ENCODE measurements at regions not wholly inside any gene's neighbourhood (a gene's known extent, or its start where the extent isn't known, plus 50 kb on each side); places are given as distances from the start of the nearest gene placed in this dataset.

- no peak overlapping the region for H3K27ac ChIP-seq
- H3K4me3 ChIP-seq: no peak overlapping the region
- peaks cover 0 to 16% (median 2%) of the 10 kb centered on the region in 11 donors for H3K9me3 ChIP-seq
- 96 to 100% methylated on average over 2 of the region's 2 CpGs for WGBS, 2 donors
- intact Hi-C loops (cut with DNase I): loop anchor here in 5 of 10 donors (10.0 kb wide), 5 partner anchors 209 to 411 kb away; partner anchors contain the start of gene STAT4 (in 1 of the 5)
- H3K36me3 ChIP-seq: no peaks in the 10 kb centered on the region
- H3K27me3 ChIP-seq: peaks cover 0 to 3% (median 0%) of the 10 kb centered on the region in 7 donors
- peaks cover 0 to 20% (median 11%) of the 10 kb centered on the region in 9 donors for H3K4me1 ChIP-seq
- DNase-seq (no peak), ATAC-seq (no peak)
- TF ChIP-seq, protein P1, sequence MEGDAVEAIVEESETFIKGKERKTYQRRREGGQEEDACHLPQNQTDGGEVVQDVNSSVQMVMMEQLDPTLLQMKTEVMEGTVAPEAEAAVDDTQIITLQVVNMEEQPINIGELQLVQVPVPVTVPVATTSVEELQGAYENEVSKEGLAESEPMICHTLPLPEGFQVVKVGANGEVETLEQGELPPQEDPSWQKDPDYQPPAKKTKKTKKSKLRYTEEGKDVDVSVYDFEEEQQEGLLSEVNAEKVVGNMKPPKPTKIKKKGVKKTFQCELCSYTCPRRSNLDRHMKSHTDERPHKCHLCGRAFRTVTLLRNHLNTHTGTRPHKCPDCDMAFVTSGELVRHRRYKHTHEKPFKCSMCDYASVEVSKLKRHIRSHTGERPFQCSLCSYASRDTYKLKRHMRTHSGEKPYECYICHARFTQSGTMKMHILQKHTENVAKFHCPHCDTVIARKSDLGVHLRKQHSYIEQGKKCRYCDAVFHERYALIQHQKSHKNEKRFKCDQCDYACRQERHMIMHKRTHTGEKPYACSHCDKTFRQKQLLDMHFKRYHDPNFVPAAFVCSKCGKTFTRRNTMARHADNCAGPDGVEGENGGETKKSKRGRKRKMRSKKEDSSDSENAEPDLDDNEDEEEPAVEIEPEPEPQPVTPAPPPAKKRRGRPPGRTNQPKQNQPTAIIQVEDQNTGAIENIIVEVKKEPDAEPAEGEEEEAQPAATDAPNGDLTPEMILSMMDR (IDR thresholded peaks at IDR 0.05): no peak
Observed at GRCh38 chr2:190785334-190785733, 95.3 kb upstream of the GLS start.

GRCh38 chr2:190786404-190787166 is 94.0 kb upstream of the GLS start:
- Histone ChIP-seq H3K27ac (no peak overlapping the region), H3K4me1 (peaks cover 0 to 31% (median 19%) of the 10 kb centered on the region in 9 donors), H3K27me3 (no peaks in the 10 kb centered on the region), H3K36me3 (no peaks in the 10 kb centered on the region), H3K9me3 (peaks cover 0 to 16% (median 2%) of the 10 kb centered on the region in 11 donors), H3K4me3 (no peak overlapping the region)
- TF ChIP-seq, protein P1 (IDR thresholded peaks at IDR 0.05): no peak
- DNase-seq (no peak), ATAC-seq (peak in 1 of 8 donors; percentile 59)
- intact Hi-C loops (cut with DNase I): loop anchor here in 5 of 10 donors (10.0 kb wide), 5 partner anchors 208 to 412 kb away; partner anchors contain the start of gene STAT4 (in 1 of the 5)
- 27 to 34% methylated on average over 4 of the region's 4 CpGs for WGBS, 2 donors

- no peaks in the 10 kb centered on the region for H3K27me3 ChIP-seq
- H3K27ac ChIP-seq: no peak overlapping the region
- no peak overlapping the region for H3K4me3 ChIP-seq
- no peak for ATAC-seq
- peaks cover 0 to 16% (median 2%) of the 10 kb centered on the region in 11 donors for H3K9me3 ChIP-seq
- H3K4me1 ChIP-seq: peaks cover 0 to 39% (median 24%) of the 10 kb centered on the region in 9 donors
- H3K36me3 ChIP-seq: no peaks in the 10 kb centered on the region
- TF ChIP-seq, protein P1 (IDR thresholded peaks at IDR 0.05): no peak
- intact Hi-C loops (cut with DNase I): loop anchor here in 5 of 10 donors (10.0 kb wide), 5 partner anchors 207 to 413 kb away; partner anchors contain the start of gene STAT4 (in 1 of the 5)
- no peak for DNase-seq
- WGBS, 2 donors: 63 to 84% methylated on average over 3 of the region's 3 CpGs
Observed at GRCh38 chr2:190787743-190788235, 92.8 kb upstream of the GLS start.

DNA sequence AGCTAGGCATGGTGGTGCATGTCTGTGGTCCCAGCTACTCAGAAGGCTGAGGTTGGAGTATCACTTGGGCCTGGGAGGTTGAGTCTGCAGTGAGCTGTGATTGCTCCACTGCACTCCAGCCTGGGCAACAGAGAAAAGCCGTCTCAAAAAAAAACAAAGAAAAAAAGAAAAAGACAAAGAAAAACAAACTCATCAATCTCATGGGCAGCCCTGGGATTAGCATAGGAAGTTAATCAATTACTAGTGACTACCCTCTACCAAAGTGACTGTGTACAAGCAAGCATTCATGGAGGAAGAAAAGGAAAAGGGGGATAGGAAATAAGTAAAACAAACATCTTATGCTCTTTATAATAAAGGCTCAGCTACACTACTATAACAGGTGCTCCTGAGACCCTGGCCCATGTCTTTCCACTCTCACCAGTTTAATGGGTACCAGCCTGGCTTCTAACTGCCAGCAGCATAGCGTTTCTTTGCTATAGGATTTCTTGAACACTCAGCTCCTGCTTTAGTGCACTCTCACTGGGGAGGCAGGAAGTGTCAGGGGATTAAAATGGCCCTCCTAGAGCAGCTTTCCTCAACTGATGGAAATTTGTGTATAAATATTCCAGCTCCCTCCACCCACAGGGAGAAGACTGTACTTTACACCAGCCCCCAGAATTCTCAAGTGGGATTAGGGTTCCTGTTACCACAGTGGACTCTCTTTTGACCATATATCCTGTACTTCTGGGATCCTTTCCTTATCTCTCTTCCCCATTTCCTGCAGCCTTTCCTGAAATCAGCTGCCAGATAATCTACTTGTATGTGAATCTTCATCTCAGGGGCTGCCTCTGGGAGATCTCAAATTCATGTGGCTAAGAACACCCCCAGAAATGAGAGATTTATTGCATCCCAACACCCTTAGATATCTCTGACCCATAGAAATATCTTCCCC is 91.3 kb upstream of the GLS start:
- Histone ChIP-seq H3K4me1 (peaks cover 0 to 39% (median 24%) of the 10 kb centered on the region in 9 donors), H3K27ac (peak overlapping the region in 5 of 10 donors; percentile 2 to 67 (median 34)), H3K36me3 (no peaks in the 10 kb centered on the region), H3K4me3 (no peak overlapping the region), H3K27me3 (no peaks in the 10 kb centered on the region), H3K9me3 (peaks cover 0 to 2% (median 0%) of the 10 kb centered on the region in 11 donors)
- ATAC-seq (peak in 3 of 8 donors; percentile 12 to 50 (median 22)), DNase-seq (no peak)
- TF ChIP-seq, protein P1 (IDR thresholded peaks at IDR 0.05): no peak
- intact Hi-C loops (cut with DNase I): loop anchor here in 5 of 10 donors (10.0 kb wide), 5 partner anchors 205 to 415 kb away; partner anchors contain the start of gene STAT4 (in 1 of the 5)
- WGBS, 2 donors: 59 to 70% methylated on average over 2 of the region's 2 CpGs
